ENCODE measurements at regions not wholly inside any gene's neighbourhood (a gene's known extent, or its start where the extent isn't known, plus 50 kb on each side); places are given as distances from the start of the nearest gene placed in this dataset.

DNA sequence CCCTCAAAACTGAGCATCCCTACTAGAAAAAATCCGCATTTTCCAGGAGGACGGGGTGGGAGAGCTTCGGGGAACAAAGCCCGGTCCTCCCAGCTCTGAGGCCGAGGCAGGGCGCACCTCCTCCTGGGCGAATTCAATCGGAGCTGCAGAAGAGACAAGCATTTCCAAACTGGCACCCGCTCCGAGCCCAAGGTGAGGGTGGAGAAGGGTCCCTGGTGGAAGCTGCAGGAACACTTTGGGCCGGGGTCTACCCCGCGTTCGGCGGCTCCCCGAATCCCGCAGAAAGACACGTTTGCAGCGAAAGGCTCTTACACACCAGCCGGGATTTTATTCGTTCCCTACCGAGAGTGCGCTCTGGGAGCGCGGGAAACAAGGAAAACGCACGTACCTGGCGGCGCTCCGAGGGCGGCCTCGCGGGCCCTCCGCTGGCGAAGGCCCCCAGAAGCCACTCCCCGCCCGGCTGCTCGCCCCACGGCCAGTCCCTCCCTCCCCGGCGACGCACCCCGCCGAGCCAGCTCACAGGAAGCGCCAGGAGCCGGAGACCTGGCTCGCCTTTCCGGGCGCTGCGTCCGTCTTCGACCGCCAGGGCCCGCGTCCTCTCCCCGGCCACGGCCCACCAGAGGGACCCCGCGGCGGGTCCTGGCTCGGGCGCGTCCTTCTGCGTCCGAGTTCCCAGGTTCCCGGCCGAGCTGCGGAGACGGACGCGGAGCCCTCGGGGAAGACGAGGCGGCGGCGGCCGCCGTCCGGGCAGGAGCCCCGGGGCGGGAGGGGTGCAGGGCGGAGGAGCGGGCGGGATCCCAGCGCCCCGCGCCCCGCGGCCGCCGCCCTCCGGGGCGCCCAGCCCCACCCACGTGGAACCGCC, 49.8 kb upstream of the BAHCC1 start:
- peaks cover 76% of the 10 kb centered on the region for H3K27me3 ChIP-seq (ENCODE audit: control insufficient read depth, insufficient read depth, low read length)
- H3K36me3 ChIP-seq (ENCODE audit: control insufficient read depth, insufficient read depth, low read length), result no peaks in the 10 kb centered on the region
- H3K4me1 ChIP-seq (ENCODE audit: control insufficient read depth, insufficient read depth, low read length), result peaks cover 6% of the 10 kb centered on the region
- H3K9me3 ChIP-seq (ENCODE audit: control insufficient read depth, insufficient read depth, low read length), result no peaks in the 10 kb centered on the region
- peak overlapping the region; percentile 41 for H3K9ac ChIP-seq (ENCODE audit: low read depth, low read length)
- H3K4me3 ChIP-seq (ENCODE audit: low read depth, low read length), result peak overlapping the region; percentile 54
